Retinal pigment epithelial cell (primary cell): ENCODE measurements at regions not wholly inside any gene's neighbourhood (a gene's known extent, or its start where the extent isn't known, plus 50 kb on each side); places are given as distances from the start of the nearest gene placed in this dataset.
"Not testable (repeated sequence)": the region's sequence is repeated elsewhere in the genome, so short reads cannot be mapped to it uniquely, and the experiment has no call there.

Experiments used
- DNase-seq: peaks from one replicate; pipeline ENCODE4 v3.0.0-alpha.2; 2010; ENCODE audit warnings: low read depth
- H3K4me3 ChIP-seq: 2 replicates; pipeline ENCODE4 v1.5.1; 2011; ENCODE audit warnings: mild to moderate bottlenecking, low read length, control low read depth, moderate library complexity
- CTCF ChIP-seq: conservative IDR thresholded peaks from 2 replicates; pipeline ENCODE4 v1.5.1; 2011; ENCODE audit warnings: low read depth, low read length, control low read depth, inconsistent platforms

- TF ChIP-seq CTCF = no peak
- no peak for DNase-seq
- H3K4me3 ChIP-seq = no peak overlapping the region
Measured at GRCh38 chr17:31623990-31624389, 232.5 kb downstream of the RAB11FIP4 start.

DNA sequence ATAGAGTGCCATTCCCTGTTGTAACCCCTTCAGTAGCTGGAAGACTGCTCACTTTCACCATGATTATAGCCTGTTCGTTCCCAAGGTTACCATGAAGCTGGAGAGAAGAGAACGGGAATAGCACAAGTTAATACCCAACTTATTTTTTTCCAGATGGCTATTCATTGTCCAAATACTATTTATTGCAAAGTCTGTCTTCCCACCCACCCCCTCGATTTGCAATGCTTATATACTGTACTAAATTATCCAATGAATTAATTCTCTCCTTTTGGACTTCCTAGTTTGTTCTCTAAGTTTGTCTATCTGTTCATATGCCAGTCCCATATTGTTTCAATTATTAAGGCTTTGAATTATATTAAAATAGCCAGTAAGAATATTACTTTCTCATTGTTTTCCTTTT, 231.0 kb downstream of the RAB11FIP4 start:
- DNase-seq = no peak
- no peak for TF ChIP-seq CTCF
- H3K4me3 ChIP-seq = no peak overlapping the region

GRCh38 chr17:31621566-31621965, 230.1 kb downstream of the RAB11FIP4 start:
- no peak for TF ChIP-seq CTCF

DNA sequence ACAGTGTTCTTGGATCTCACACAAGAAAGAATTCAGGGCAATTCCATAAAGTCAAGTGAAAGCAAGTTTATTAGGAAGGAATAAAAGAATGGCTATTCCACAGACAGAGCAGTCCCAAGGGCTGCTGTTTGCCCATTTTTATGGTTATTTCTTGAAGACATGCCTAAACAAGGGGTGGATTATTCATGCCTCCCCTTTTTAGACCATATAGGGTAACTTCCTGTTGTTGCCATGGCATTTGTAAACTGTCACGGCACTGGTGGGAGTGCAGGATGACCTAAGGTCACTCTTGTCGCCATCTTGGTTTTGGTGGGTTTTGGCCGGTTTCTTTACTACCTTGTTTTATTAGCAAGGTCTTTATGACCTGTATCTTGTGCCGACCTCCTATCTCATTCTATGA, 219.6 kb downstream of the RAB11FIP4 start:
- H3K4me3 ChIP-seq, DNase-seq: not testable (repeated sequence)

More at GRCh38 chr17:31621566-31621965, 230.1 kb downstream of the RAB11FIP4 start:
- no peak for DNase-seq
- no peak overlapping the region for H3K4me3 ChIP-seq

DNA sequence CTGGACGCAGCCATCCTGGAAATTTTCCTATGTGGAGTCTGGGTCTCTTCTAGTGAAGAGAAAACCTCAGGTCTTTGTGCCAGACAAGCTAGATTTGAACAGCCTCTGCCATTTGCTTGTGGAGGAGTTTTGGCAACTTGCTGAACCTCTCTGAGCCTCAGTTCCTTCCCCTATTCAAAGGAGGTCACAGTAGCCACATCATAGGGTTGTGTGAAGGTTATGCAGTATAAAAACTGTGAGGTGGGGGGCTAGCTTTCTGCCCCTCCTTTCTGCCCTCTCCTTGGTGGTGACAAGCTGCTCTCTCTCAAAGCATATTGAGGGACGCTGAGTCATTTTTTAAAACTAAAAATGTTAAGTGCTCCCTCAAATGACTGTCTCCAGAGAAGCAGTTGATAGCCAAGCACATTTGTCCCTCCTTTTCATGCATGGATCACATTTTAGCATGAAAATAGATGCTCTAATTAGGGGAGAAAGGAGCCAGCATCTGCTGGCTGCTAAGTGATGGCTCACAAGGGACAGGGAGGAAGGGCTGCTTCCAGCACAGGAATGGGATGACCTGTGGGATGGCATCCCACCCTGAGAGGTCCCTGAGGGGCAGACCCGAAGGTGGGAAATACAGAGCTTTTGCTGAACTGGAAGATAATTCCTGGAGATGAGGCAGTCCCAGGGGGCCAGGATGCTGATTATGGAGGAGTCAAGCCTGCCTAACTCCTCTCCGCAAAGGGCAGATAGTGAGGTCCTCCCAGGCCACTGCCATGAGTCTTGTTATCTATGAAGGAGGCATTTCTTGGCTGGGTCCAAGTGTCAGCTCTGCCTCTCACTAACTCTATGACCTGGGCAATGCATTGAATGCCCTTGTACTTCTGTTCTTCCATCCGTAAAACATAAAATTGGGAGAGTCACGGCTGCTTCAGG, 218.8 kb downstream of the RAB11FIP4 start:
- DNase-seq = no peak
- TF ChIP-seq CTCF = no peak
- H3K4me3 ChIP-seq = no peak overlapping the region

DNA sequence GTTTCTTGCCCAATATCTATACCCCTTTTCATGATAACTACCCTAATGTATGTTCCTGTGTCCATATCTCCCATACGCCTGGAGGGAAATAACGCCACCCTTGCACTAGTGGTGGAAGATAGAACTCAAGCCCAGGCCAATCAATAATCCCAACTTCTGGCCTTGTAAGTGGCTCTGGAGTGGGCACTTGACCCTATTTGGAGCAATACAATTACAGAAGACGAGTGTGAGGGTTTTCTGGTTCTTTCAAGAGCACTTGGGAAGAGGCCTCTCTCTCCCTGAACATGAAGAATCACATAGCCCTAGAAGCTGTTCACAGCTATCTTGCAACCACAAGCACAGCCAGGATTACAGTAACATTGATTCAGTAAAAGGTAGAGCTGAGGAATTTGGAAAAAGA, 217.9 kb downstream of the RAB11FIP4 start:
- H3K4me3 ChIP-seq = no peak overlapping the region
- no peak for DNase-seq

GRCh38 chr17:31608659-31609254, 217.3 kb downstream of the RAB11FIP4 start:
- H3K4me3 ChIP-seq = no peak overlapping the region
- no peak for DNase-seq
- no peak for TF ChIP-seq CTCF

More for the DNA sequence above, 217.9 kb downstream of the RAB11FIP4 start:
- no peak for TF ChIP-seq CTCF
